Tibial nerve (tissue), 4 donors: ENCODE measurements at regions not wholly inside any gene's neighbourhood (a gene's known extent, or its start where the extent isn't known, plus 50 kb on each side); places are given as distances from the start of the nearest gene placed in this dataset.

Experiments
- DNase-seq, 2 donors: peaks; one replicate each; pipeline ENCODE4 v3.0.0-alpha.2; 2019; ENCODE audit warnings: low spot score in 2 of 2
- H3K27ac ChIP-seq, 4 donors: fragments of 200-600 bp; sonication (generic) in 3 of 4; one replicate each; pipeline ENCODE4 v1.5.1; 2017 to 2019; ENCODE audit warnings: mild to moderate bottlenecking in 1 of 4
- H3K27me3 ChIP-seq, 2 donors: fragments of 200-600 bp; sonication (generic) in 1 of 2; one replicate each; pipeline versions ENCODE4 v1.5.1 to v1.6.0; 2017 to 2019
- H3K36me3 ChIP-seq, 3 donors: fragments of 200-600 bp; sonication (generic); one replicate each; pipeline ENCODE4 v1.5.1; 2018 to 2019
- H3K4me1 ChIP-seq, 4 donors: fragments of 200-600 bp; sonication (generic) in 3 of 4; one replicate each; pipeline ENCODE4 v1.5.1; 2017 to 2019
- H3K4me3 ChIP-seq, 4 donors: fragments of 200-600 bp; sonication (generic) in 3 of 4; one replicate each; pipeline ENCODE4 v1.5.1; 2017 to 2019; ENCODE audit warnings: mild to moderate bottlenecking in 1 of 4, moderate library complexity in 1 of 4
- H3K9me3 ChIP-seq, 4 donors: fragments of 200-600 bp; sonication (generic) in 3 of 4; one replicate each; pipeline ENCODE4 v1.5.1; 2017 to 2019
- EP300 ChIP-seq, 2 donors: sonication (generic); formaldehyde crosslinking; IDR thresholded peaks; one replicate each; pipeline ENCODE4 v1.6.1; 2017; ENCODE audit warnings: antibody characterized with exemption in 2 of 2, mild to moderate bottlenecking in 1 of 2
- POLR2A ChIP-seq, 2 donors: fragments of 450-650 bp; IDR thresholded peaks; one replicate each; pipeline ENCODE4 v1.6.1; 2017; ENCODE audit warnings: antibody characterized with exemption in 2 of 2, mild to moderate bottlenecking in 2 of 2, moderate library complexity in 2 of 2
- WGBS, 2 donors: methylation state at CpG; one replicate each; pipeline ENCODE4 v1.1.5; 2018; 5-methylcytosine and 5-hydroxymethylcytosine counted together
- TF ChIP-seq, protein P1 (sequence below), 5 experiments: fragments of 200-600 bp in 3 of 5; fragments of 450-650 bp in 2 of 5; sonication (generic) in 3 of 5; IDR thresholded peaks; one replicate each; pipeline ENCODE4 v1.5.1; 2016 to 2019; ENCODE audit warnings: antibody characterized with exemption in 5 of 5, mild to moderate bottlenecking in 3 of 5, moderate library complexity in 2 of 5

GRCh38 chr6:66896415-66896814 lies 1189.4 kb upstream of the EYS start:
- Histone ChIP-seq H3K9me3 (peaks cover 0 to 11% (median 0%) of the 10 kb centered on the region in 4 donors), H3K4me1 (peaks cover 0 to 6% (median 0%) of the 10 kb centered on the region in 4 donors), H3K27ac (no peak overlapping the region), H3K4me3 (no peak overlapping the region), H3K27me3 (no peaks in the 10 kb centered on the region), H3K36me3 (no peaks in the 10 kb centered on the region)
- 70 to 81% methylated on average over 5 of the region's 5 CpGs for WGBS, 2 donors
- DNase-seq: no peak
- TF ChIP-seq POLR2A (IDR thresholded peaks at IDR 0.05) (no peak), EP300 (IDR thresholded peaks at IDR 0.05) (no peak)
- TF ChIP-seq, protein P1, sequence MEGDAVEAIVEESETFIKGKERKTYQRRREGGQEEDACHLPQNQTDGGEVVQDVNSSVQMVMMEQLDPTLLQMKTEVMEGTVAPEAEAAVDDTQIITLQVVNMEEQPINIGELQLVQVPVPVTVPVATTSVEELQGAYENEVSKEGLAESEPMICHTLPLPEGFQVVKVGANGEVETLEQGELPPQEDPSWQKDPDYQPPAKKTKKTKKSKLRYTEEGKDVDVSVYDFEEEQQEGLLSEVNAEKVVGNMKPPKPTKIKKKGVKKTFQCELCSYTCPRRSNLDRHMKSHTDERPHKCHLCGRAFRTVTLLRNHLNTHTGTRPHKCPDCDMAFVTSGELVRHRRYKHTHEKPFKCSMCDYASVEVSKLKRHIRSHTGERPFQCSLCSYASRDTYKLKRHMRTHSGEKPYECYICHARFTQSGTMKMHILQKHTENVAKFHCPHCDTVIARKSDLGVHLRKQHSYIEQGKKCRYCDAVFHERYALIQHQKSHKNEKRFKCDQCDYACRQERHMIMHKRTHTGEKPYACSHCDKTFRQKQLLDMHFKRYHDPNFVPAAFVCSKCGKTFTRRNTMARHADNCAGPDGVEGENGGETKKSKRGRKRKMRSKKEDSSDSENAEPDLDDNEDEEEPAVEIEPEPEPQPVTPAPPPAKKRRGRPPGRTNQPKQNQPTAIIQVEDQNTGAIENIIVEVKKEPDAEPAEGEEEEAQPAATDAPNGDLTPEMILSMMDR (IDR thresholded peaks at IDR 0.05): no peak

- no peaks in the 10 kb centered on the region for H3K27me3 ChIP-seq
- WGBS, 2 donors: 84 to 100% methylated on average over 1 of the region's 1 CpG
- H3K27ac ChIP-seq: no peak overlapping the region
- peaks cover 0 to 24% (median 0%) of the 10 kb centered on the region in 4 donors for H3K9me3 ChIP-seq
- no peak overlapping the region for H3K4me3 ChIP-seq
- TF ChIP-seq, protein P1 (IDR thresholded peaks at IDR 0.05): no peak
- no peak for TF ChIP-seq POLR2A (IDR thresholded peaks at IDR 0.05)
- no peak for TF ChIP-seq EP300 (IDR thresholded peaks at IDR 0.05)
- no peak for DNase-seq
- H3K36me3 ChIP-seq: no peaks in the 10 kb centered on the region
- no peaks in the 10 kb centered on the region for H3K4me1 ChIP-seq
These were observed 1176.4 kb upstream of the EYS start for GRCh38 chr6:66883453-66883852.

DNA sequence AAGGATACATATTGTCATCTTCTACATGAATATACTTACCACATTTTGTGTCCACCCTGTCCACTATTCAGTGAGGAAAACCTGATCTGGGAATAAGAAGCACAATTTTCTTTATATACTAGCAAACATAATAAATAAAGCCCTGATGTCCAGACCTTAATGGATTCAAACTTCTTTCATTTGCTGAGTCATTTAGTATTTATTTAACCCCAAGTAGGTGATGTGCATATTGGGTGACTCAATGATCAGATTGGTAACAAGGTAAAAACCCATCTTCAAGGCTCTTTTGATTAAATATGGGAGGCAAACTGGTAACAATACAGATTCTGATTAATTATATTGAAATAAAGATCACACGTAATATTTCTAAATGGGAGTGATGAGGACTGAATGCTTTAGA lies 1159.8 kb upstream of the EYS start:
- WGBS, 2 donors: 96 to 100% methylated on average over 1 of the region's 1 CpG
- TF ChIP-seq, protein P1 (IDR thresholded peaks at IDR 0.05): no peak
- TF ChIP-seq EP300 (IDR thresholded peaks at IDR 0.05) (no peak), POLR2A (IDR thresholded peaks at IDR 0.05) (no peak)
- Histone ChIP-seq H3K4me1 (no peaks in the 10 kb centered on the region), H3K4me3 (no peak overlapping the region), H3K36me3 (no peaks in the 10 kb centered on the region), H3K27ac (no peak overlapping the region), H3K9me3 (peaks cover 0 to 3% (median 0%) of the 10 kb centered on the region in 4 donors), H3K27me3 (no peaks in the 10 kb centered on the region)
- DNase-seq: no peak

DNA sequence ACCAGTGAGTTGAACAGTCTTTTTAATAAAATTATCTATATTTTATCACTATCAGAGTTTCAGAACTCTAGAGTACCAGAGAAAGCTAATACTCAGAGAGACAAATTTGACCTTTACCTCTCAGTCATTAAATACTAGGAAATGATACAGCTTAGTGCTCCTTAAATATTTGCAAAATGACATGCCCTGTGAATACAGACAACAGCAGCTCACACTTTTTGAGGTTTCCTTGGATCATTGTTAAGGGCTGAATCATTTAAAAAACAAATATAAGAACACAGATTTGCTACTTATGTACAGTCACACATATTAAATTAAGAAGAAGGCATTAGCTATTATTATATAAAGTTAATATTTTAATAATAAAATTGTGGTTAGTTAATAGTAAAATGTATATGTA lies 1158.7 kb upstream of the EYS start:
- H3K27me3 ChIP-seq: no peaks in the 10 kb centered on the region
- no peak overlapping the region for H3K4me3 ChIP-seq
- H3K9me3 ChIP-seq: peaks cover 0 to 3% (median 0%) of the 10 kb centered on the region in 4 donors
- DNase-seq: no peak
- no peak overlapping the region for H3K27ac ChIP-seq
- H3K4me1 ChIP-seq: no peaks in the 10 kb centered on the region
- TF ChIP-seq, protein P1 (IDR thresholded peaks at IDR 0.05): no peak
- TF ChIP-seq EP300 (IDR thresholded peaks at IDR 0.05) (no peak), POLR2A (IDR thresholded peaks at IDR 0.05) (no peak)
- no peaks in the 10 kb centered on the region for H3K36me3 ChIP-seq

- H3K4me3 ChIP-seq: no peak overlapping the region
- H3K27me3 ChIP-seq: no peaks in the 10 kb centered on the region
- no peak for DNase-seq
- WGBS, 2 donors: 28 to 36% methylated on average over 2 of the region's 2 CpGs
- H3K4me1 ChIP-seq: no peaks in the 10 kb centered on the region
- TF ChIP-seq EP300 (IDR thresholded peaks at IDR 0.05): no peak
- TF ChIP-seq, protein P1 (IDR thresholded peaks at IDR 0.05): no peak
- TF ChIP-seq POLR2A (IDR thresholded peaks at IDR 0.05): no peak
- peaks cover 0 to 3% (median 0%) of the 10 kb centered on the region in 4 donors for H3K9me3 ChIP-seq
- no peak overlapping the region for H3K27ac ChIP-seq
- no peaks in the 10 kb centered on the region for H3K36me3 ChIP-seq
These were observed 1154.0 kb upstream of the EYS start for GRCh38 chr6:66861007-66861541.
